T1000 (cell line): ENCODE measurements at regions not wholly inside any gene's neighbourhood (a gene's known extent, or its start where the extent isn't known, plus 50 kb on each side); places are given as distances from the start of the nearest gene placed in this dataset.
A peak's percentile ranks its signal among the peaks of the same experiment; 100 is the strongest.
"Not testable (repeated sequence)": the region's sequence is repeated elsewhere in the genome, so short reads cannot be mapped to it uniquely, and the experiment has no call there.

ENCODE experiments used
- DNase-seq: peaks from one replicate; lab custom pipeline; 2025; ENCODE audit warnings: mixed read lengths; lab: John Stamatoyannopoulos, UW

DNA sequence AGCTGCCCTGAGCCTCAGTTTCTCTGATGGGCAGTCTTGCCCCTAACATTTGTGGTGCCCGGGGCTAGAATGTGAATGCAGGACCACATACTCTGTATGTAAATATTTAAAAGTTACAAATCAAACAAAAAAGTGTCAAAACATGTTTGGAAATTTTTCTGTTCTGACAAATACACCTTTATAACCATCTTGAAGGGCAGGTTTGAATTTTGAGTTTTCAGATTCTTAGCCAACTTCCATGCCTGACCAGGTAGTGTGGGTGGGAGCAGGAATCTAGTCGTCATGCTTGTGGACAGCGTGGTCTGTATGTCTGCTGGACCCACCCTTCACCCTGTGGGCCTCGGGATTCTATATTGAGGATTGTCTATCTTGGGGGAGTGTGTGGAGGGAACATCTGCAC is 325.1 kb downstream of the SOX4 start:
- no peak for DNase-seq

DNA sequence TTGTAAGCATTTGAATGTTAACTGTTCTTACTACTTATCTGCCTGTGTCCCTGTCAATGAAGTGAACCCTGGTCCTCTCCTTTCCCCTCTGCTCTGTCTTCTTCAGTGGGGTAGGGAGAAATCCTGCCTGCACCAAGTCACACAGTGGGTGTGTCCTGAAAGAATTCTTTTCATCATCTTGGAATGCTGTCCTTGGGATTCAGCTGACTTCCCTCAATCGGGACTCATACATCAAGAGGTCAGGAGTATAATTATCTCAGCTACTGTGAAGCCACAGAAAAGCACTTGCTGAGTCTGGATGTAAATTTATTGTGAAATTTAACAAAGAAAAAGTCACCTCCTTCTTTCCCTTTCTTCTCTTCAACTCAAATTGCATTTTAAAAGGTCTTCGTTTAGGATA is 328.5 kb downstream of the SOX4 start:
- no peak for DNase-seq

DNA sequence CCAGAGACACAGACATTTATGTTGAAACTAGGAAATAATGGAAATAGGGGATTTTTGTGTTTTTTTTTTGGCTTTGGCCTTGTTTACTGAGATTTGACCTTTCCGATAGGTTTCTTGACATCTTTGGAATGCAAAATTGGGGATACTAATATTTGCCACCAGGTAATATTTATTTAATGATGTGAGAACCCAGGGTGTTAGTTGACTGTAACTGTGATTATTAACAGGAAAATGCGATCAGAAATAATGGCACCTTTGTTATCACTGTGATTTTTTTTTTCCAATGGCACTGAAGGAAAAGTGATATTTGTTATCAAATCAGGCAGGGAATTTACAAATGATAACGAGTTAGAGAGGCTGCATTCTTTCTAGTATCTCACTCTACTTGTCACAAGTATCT is 330.5 kb downstream of the SOX4 start:
- DNase-seq: no peak

DNA sequence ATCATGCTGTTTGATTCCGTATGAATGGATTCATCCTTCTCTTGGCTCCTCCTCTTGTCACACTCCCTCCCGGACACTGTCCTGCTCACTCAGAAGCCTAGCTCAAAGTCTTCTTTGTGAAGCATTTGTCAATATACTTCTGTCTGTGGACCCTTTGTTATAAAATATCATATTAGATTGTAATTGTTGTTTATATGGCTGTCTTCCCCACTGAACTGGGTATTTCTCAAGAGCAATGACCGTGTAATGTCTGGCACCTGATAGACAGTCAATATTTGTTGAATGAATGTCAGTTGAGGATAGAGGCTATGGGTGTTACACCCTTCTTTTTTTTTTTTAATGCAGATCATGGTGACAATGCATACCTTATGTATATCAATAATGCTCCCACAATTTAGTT is 335.3 kb downstream of the SOX4 start:
- DNase-seq: no peak

DNA sequence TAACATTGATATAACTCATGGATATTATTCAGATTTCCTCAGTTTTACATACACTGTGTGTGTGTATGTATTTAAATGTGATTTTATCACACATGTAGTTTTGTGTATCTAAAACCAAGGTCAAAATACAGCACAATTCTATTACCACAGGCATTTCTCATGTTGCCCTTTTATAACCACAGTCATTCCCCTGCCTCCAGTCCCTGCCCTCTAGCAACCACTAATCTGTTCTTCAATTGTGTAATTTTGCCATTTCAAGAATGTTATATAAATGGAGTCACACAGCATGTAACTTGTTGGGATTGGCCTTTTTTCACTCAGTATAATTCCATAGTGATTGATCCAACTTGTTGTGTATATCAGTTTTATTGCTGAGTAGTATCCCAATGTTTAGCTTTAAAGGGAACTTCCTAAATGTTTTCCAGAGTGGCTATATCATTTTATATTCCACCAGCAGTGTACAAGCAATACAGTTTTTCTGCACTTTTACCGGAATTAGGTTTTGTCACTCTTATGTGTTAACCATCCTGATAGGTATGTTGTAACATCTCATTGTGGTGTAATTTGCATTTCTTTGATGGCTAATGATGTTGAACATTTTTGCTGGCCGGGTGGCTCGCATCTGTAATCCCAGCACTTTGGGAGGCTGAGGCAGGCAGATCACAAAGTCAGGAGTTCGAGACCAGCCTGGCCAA is 338.2 kb downstream of the SOX4 start:
- no peak for DNase-seq

DNA sequence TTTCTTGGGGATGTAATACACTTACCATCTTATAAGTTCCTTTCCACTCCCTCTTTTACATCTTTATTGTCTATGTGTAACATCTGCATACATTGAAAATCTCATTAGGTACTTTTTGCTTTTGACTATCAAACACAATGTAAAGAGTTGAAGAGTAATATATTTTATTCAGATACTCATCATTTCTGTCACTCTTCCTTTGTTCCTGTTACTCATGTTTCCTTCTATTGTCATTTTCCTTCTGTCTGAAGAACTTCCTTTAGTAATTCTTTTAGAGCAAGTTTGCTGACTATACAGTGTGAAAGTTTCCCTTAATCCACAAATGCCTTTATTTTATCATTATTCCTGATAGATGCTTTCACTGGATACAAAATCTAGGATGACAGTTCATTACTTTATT is 339.8 kb downstream of the SOX4 start:
- no peak for DNase-seq

DNA sequence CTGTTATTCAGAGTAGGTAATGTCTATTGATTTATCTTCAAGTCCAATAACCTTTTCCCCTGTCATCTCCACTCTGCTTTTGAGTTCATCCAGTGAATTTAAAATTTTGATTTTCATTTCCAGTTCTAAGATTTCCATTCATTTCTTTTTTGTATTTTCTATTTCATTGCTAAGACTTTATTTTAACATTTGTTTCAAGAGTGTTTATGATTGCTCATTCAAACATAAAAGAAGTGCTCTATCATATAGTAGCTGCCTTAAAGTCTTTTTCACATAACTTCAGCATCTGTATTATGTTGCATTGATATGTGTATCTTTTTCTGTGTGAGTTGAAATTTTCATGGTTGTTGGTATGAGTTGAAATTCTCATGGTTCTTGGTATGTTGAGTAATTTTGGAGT is 341.6 kb downstream of the SOX4 start:
- no peak for DNase-seq

DNA sequence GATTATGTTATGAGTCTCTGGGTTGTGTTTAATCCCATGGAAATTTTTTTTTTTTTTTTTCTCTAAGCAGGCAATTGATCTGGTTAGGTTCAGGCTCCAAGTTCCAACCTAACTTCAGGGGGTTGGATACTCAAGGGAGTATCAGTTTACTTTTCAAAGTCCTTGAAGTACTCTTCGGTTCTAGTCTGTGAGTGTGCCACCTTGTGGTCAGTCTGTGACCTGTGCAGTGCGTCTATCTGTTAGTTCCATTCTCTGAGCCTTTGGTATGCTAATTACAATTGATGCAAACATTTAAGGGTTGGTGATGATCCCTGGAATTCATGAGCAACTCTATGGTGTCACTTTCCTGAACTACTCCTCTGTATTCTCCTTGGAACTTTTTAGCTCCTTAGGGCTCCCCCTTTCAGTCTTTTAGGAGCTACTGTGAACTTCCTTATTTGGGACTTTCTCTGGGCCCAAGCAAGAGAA is 342.0 kb downstream of the SOX4 start:
- DNase-seq: no peak

DNA sequence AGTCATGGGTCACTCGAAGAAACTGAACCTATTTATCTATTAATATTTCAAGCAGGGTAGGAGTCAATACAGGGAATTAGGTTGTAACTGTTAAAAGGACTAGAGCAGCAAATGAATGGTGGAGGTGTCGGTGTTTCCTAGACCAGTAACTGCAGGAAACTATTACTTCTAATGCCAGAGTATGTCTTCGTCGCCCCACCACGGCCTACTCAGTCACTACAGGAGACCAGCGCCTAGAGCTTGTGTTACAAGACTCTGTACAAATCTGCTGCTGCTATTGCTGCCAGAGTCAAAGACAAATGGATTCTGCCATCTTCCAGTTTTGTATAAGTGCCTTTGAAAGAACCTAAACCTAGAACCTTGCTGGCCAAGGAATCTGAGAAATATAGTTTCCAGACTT is 343.9 kb downstream of the SOX4 start:
- no peak for DNase-seq

DNA sequence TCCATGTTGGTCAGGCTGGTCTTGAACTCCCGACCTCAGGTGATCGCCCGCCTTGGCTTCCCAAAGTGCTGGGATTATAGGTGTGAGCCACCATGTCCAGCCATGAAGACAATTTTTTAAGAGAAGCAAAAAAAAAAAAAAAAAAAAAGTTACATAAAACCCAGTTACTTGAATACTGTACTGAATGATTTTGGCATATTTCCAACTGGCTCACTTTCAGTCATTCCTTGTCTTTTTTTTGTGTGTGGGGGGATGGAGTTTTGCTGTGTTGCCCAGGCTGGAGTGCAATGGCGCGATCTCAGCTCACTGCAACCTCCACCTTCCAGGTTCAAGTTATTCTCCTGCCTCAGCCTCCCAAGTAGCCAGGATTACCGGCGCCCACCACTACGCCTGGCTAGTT is 345.5 kb downstream of the SOX4 start:
- not testable (repeated sequence) for DNase-seq

DNA sequence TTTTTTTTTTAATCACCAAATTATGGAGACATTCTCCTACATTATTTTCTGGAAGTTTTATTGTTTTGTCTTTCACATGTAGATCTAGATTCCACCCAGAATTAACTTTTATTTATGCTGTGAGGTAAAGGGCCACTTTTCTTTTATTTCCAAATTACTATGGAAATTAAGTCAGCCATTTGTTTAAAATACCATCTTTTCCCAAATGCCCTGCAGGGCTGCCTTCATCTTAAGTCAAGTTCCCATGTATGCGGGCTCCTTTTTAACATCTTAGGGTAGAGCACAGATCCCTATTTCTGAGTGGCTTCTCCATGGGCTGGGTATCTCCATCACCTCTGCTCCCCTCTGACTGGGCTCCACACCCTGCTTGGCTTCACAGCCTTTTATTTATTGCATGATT is 348.4 kb downstream of the SOX4 start:
- DNase-seq: no peak

DNA sequence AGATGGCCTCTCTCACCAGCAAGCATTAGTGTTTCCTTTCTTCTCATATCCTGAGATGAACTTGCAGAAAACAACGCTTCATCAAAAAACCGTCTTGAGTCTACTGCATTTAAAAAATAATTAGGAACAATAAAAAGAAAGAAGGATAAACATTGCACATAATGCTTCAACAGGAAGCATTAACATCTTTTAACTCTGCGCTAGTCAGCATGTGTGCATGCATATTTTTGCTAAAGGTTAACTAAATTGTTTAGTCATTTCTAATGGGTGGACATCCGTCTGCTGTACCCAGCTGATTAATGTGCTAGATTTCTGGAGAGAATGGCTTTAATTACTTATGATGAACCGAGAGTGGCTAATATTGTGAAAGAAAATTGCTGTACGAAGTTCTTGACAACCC is 349.3 kb downstream of the SOX4 start:
- DNase-seq: no peak

DNA sequence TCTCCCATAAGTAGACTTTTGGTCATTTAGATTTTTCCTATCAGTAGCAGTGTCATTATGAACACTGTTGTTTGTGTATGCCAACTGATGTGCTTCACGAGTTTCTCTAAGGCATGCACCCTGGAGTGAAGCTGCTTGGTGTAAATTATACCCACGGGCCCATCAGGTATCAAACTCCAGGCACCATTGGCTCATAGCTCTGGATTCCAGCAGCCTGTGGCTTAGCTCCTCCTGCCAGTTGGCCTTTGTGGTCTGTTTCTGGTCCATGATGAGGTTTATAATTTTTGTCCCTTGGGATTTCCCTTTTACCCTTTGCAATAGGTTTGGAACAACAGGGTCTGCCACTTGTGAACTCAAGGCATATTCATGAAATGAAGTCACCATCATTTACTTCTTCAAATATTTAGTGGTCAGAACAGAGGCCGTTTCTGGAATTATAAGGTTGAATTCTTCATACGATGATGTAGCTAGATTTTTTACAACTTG is 350.5 kb downstream of the PRL start:
- DNase-seq: peak; percentile 83

DNA sequence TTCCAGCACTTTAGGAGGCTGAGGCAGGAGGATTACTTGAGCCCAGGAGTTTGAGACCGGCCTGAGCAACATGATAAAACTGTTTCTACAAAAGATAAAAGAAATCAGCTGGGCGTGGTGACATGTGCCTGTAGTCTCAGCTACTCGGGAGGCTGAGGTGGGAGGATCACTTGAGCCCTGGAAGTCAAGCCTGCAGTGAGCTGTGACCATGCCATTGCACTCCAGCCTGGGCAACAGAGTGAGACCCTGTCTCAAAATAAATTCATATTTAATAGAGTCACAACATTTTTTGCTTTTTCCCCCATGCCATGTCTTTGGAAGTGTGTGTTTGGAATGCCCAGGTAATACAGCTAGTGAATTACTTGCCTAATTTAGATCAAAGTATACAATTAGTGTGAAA is 349.6 kb downstream of the PRL start:
- not testable (repeated sequence) for DNase-seq

DNA sequence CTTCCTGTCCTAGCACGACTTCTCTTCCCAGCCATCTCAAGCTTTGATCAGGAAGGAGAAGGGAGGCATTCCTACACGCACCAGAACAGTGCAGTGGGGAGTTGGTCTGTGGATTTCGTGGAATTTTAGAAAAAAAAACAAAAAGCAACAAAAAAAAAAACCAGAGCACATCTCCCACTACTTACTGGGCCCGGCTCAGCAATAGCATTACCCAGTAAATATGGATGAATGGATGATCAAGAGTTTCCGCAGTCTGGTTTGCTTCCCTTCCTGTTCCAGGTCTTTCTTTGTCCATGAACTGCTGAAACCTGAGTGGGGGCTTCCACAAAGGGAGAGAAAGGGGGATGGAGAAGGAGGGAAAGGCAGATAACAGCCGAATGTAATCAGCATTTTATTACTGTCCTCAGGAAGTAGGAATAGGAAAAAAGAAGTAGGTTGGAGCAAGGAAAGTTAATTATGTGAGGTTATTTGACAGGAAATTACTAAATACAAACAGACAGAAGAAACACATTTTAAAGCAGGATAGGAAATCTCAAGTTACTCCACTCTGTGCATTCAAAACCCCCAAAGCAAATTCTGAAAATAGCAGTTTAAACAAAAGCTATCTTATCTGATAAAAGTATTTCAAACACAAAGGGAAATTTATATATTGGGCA is 349.0 kb downstream of the PRL start:
- DNase-seq: no peak

DNA sequence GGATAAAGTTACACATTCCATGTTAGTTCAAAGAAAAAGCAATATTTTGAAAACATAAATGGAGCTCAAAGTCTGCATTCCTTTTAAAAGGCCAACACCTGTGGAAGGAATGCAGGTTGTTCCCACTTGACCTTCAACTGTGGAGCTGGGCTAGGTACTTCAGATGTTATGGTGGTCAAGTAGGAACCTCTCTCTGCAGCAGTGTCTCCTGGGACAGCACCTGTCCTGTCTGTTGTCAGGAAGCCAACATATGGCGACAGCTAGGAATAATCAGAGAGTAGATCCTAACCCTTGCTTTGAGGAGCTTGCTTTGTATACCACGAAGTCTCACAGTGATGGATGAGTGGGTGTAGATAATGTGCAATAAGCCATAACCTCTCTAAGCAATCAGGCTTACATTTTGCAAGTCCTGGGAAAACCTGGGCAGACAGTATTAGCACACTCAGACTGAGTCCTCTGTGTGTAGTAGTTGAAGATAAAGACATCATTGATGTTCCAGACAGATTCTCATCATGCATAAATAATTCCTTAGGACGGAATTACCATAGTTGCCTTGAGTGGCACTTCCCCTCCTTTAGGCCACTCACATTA is 347.5 kb downstream of the PRL start:
- no peak for DNase-seq

DNA sequence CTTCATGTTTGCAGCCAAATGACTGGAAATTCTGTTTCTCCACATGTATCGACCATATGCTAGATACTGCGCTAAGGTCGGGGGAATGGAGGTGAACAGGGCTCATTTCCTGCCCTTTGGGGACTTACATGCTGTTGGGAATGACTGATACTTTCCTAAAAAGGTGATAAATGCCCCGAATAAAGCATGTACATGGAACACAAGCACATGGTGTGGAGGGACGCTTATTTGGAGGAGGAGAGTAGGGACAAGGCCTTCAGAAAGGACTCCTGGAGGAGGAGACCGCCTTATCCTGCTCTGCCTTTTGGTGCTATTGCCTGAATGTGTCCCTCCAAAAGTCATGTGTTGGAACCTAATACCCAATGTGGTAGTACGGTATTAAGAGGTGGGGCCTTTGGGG is 344.5 kb downstream of the PRL start:
- DNase-seq: no peak

DNA sequence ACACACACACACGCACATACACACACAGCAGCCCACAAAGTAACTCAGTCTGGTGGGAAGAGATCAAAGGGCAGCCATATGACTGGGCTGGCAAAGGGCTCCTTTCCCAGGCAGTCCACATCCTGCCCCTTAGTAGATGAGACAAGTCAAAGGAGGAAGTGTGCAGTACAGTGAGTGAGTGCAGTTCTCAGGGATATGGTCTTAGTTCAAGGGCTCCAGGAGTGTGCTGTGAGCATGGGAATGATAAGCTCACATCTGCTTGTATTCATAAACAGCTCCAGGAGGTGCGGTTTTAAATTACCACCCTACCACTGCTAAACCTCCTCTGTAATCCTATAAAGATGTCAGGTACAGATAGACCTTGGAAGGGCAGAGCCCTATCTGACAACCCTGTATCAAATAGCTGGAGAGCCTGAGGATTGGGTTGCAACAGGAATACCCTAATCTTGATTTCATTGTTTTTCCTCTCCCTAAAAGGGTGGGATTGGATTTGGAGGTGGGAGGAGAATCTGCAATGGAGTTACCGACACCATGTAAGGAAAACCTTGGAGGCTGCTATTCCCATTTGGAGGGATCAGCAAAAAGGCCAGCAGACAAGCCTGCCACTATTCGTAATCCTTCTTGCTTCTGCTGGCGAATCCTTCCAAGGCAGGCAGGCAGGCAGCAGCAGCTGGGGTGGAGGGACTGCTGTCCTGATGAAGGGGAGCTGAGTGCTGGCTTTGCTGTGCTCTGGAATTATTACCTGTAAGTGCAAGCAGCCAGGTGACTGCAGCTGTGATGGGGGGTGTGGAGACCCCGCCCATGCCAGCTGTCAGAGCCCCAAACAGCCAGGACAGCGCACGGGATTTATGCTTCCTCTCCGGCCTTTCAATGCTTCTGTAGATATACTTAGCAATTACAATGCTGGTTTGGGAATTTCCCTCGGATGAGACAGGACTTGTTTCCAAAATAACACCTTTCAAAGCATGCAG is 342.7 kb downstream of the PRL start:
- DNase-seq: no peak

DNA sequence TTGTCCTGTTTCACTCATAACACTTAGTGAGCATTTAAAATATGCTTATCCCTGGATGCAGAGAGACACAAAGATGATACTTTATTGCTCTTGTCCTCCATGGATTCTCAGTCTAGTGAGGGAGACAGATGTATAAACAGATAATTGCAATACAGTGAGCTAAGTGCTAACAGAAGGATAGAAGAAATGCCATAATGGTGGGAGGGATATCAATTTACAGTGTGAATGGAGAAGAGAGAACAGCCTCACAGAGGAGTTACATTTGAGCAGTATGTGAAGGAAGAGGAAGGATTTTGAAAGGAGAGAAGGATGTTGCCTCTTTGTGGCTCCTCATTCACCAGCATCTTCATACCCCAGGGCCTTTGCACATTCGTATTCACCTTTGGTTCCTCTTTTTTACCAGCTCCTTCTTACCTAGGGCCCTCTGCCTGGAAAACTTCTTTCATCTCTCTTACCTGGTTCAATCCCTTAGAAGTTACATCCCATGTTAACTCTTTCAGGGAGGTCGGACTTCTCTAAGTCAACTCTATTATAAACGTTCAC is 341.7 kb downstream of the PRL start:
- no peak for DNase-seq

DNA sequence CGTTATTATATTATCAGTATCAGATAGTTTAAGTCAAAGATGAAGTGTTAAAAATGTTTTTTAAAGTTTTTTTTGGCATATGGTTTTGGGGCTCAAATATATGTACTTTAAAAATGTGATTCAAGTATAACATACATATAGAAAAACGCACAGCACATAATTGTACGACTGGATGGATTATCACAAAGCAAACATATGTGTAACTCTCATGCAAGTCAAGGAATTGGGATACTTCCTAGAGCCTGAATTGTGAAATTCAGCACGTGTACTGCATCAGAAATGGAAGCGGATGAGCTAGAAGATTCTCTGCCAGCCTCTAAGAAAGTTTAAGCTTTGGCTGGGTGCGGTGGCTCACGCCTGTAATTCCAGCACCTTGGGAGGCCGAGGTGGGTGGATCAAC is 340.9 kb downstream of the PRL start:
- no peak for DNase-seq

DNA sequence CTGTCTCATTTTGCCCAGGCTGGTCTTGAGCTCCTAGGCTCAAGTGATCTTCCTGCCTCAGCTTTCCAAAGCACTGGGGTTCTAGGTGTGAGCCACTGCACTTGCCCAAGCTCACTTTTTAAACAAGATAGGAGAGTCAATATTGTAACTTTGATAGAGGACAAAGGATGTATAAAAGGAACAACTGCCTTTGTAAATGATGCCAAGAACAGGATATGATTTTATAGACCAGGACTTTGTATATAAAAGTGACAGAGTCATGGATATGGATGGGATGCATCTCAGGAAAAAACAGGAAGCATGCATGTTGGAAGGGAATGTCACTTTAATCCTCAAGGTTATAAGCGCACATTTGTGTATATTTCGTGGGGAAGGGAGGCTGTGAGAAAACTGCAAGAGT is 338.4 kb downstream of the PRL start:
- DNase-seq: no peak

DNA sequence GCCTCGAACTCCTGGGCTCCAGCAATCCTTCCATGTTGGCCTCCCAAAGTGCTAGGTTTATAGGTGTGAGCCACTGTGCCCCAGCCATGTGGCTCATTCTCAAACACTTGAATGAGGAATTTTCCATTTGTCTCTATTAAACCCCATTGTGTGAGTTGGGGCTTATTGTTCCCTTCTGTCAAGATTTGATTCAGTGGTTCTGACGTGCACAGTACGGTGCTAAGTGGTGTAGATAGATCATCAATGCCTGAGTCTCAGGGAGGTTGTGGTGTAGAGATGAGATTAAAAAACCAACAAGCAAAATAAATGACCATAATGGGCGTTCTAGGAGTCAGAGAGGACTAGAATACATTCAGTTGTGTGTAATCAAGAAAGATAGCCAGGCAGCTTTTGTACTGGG is 335.6 kb downstream of the PRL start:
- no peak for DNase-seq
